ENCODE measurements at regions not wholly inside any gene's neighbourhood (a gene's known extent, or its start where the extent isn't known, plus 50 kb on each side); places are given as distances from the start of the nearest gene placed in this dataset.

- TF ChIP-seq CTCF (conservative IDR thresholded peaks at IDR 0.05; ENCODE audit: low read length) = no peak
- no peak for TF ChIP-seq EZH2phosphoT487 (IDR thresholded peaks at IDR 0.05; ENCODE audit: borderline replicate concordance, low read depth, low read length)
Observed at GRCh38 chr4:97072666-97073065, 1070.6 kb downstream of the STPG2 start.

Data from OCI-LY7 (cell line).